ENCODE measurements at regions not wholly inside any gene's neighbourhood (a gene's known extent, or its start where the extent isn't known, plus 50 kb on each side); places are given as distances from the start of the nearest gene placed in this dataset.

DNA sequence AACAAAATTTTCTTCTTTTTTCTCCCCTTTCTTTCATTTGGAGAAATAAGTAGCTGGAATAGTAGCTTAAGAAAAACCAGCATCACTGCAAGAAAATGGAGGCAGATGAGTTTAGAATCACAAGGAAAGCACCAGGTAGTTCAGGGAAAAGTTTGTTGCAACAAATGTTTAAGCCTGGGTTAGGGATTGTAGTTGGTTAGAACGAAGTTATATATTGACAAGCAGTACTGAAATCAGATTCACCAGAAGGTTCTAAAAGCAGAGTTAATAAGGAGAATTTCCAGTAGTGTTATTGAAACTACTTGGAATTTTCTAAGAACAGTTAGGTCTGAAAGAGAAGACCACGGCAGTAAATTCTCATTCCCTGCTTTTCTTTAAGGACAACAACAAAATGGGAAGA, 70.2 kb downstream of the BMP2 start:
- no peak overlapping the region for H3K27ac ChIP-seq (ENCODE audit: low read depth in 1 of 2, low read length in 1 of 2)
- ATAC-seq (ENCODE audit: insufficient read depth, low FRiP score) (no peak), DNase-seq (no peak)
- H3K27me3 ChIP-seq (ENCODE audit: control insufficient read depth in 3 of 3, insufficient read depth in 3 of 3, low read length in 2 of 3) = peaks cover 0 to 5% (median 0%) of the 10 kb centered on the region in 3 donors
- no peaks in the 10 kb centered on the region for H3K36me3 ChIP-seq (ENCODE audit: control insufficient read depth in 4 of 4, insufficient read depth in 4 of 4, low read length in 4 of 4)
- H3K4me1 ChIP-seq (ENCODE audit: control insufficient read depth in 5 of 5, insufficient read depth in 5 of 5, low read length in 5 of 5) = peaks cover 0 to under 1% (median 0%) of the 10 kb centered on the region in 5 donors
- H3K4me3 ChIP-seq = no peak overlapping the region
- H3K9ac ChIP-seq (ENCODE audit: insufficient read depth in 1 of 2, low read length in 2 of 2) = no peak overlapping the region
- TF ChIP-seq, protein P1, sequence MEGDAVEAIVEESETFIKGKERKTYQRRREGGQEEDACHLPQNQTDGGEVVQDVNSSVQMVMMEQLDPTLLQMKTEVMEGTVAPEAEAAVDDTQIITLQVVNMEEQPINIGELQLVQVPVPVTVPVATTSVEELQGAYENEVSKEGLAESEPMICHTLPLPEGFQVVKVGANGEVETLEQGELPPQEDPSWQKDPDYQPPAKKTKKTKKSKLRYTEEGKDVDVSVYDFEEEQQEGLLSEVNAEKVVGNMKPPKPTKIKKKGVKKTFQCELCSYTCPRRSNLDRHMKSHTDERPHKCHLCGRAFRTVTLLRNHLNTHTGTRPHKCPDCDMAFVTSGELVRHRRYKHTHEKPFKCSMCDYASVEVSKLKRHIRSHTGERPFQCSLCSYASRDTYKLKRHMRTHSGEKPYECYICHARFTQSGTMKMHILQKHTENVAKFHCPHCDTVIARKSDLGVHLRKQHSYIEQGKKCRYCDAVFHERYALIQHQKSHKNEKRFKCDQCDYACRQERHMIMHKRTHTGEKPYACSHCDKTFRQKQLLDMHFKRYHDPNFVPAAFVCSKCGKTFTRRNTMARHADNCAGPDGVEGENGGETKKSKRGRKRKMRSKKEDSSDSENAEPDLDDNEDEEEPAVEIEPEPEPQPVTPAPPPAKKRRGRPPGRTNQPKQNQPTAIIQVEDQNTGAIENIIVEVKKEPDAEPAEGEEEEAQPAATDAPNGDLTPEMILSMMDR (IDR thresholded peaks at IDR 0.05; ENCODE audit: control extremely low read depth, extremely low read depth) = no peak
- 85 to 88% methylated on average over 2 of the region's 2 CpGs for WGBS, 2 donors
- H3K9me3 ChIP-seq (ENCODE audit: control insufficient read depth in 4 of 4, insufficient read depth in 3 of 4, low read length in 3 of 4) = no peaks in the 10 kb centered on the region

DNA sequence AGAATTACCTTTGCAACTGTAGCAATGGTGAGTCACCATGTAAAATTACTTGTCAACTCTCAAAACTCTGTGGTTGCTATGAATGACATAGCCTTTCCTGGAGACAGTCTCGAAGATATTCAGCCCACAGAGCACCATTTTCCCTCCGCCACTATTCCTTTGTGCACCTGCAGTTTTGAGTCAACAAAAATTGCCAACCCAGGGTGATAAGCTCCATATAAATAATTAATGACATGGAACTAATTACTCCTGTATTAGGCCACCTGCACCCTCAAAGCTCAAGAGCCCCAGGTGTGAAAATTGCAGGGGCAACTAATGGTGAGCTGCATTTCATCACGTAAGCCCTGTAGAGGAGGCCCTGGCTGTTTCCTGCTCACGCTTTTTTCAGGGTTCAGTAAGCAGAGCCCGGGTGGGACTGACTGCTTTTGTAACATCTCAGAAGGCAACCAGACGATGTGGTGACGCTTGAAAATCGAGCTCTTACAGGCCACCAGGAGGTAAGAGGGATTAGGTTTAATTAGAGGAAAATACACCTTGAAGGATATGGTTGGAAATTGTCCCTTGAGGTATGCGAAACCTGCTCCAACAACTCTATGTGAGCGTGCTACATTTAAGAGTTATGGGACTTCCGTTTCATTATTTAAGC, 70.8 kb downstream of the BMP2 start:
- TF ChIP-seq, protein P1 (IDR thresholded peaks at IDR 0.05; ENCODE audit: control extremely low read depth, extremely low read depth) = no peak
- Histone ChIP-seq H3K4me1 (ENCODE audit: control insufficient read depth in 5 of 5, insufficient read depth in 5 of 5, low read length in 5 of 5) (peaks cover 0 to 6% (median 0%) of the 10 kb centered on the region in 5 donors), H3K9ac (ENCODE audit: insufficient read depth in 1 of 2, low read length in 2 of 2) (no peak overlapping the region), H3K27ac (ENCODE audit: low read depth in 1 of 2, low read length in 1 of 2) (no peak overlapping the region), H3K27me3 (ENCODE audit: control insufficient read depth in 3 of 3, insufficient read depth in 3 of 3, low read length in 2 of 3) (peaks cover 0 to 5% (median 0%) of the 10 kb centered on the region in 3 donors), H3K4me3 (no peak overlapping the region), H3K36me3 (ENCODE audit: control insufficient read depth in 4 of 4, insufficient read depth in 4 of 4, low read length in 4 of 4) (no peaks in the 10 kb centered on the region), H3K9me3 (ENCODE audit: control insufficient read depth in 4 of 4, insufficient read depth in 3 of 4, low read length in 3 of 4) (no peaks in the 10 kb centered on the region)
- DNase-seq = no peak
- no peak for ATAC-seq (ENCODE audit: insufficient read depth, low FRiP score)
- 76 to 79% methylated on average over 11 of the region's 11 CpGs for WGBS, 2 donors

DNA sequence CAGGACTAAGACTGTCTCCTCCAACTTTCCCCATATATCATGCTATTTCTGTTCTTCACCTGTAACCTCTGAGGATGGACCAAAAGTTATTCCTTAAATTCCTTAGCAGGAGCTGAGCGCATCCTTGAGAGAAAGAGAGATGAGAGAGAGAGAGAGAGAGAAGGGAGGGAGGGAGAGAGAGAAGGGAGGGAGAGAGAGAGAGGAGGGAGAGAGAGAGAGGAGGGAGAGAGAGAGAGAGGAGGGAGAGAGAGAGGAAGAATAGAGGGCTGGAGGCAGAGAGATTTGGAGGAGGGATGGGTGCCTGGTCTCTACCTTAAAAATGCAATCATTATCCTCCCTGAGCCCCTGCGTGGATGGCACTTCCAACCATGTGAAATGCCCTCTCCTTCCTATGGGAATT, 73.6 kb downstream of the BMP2 start:
- TF ChIP-seq, protein P1 (IDR thresholded peaks at IDR 0.05; ENCODE audit: control extremely low read depth, extremely low read depth) = no peak
- Histone ChIP-seq H3K27me3 (ENCODE audit: control insufficient read depth in 3 of 3, insufficient read depth in 3 of 3, low read length in 2 of 3) (peaks cover 0 to 5% (median 0%) of the 10 kb centered on the region in 3 donors), H3K9ac (ENCODE audit: insufficient read depth in 1 of 2, low read length in 2 of 2) (no peak overlapping the region), H3K27ac (ENCODE audit: low read depth in 1 of 2, low read length in 1 of 2) (no peak overlapping the region), H3K36me3 (ENCODE audit: control insufficient read depth in 4 of 4, insufficient read depth in 4 of 4, low read length in 4 of 4) (no peaks in the 10 kb centered on the region), H3K9me3 (ENCODE audit: control insufficient read depth in 4 of 4, insufficient read depth in 3 of 4, low read length in 3 of 4) (no peaks in the 10 kb centered on the region), H3K4me3 (no peak overlapping the region), H3K4me1 (ENCODE audit: control insufficient read depth in 5 of 5, insufficient read depth in 5 of 5, low read length in 5 of 5) (peaks cover 0 to 9% (median 0%) of the 10 kb centered on the region in 5 donors)
- ATAC-seq (ENCODE audit: insufficient read depth, low FRiP score) (no peak), DNase-seq (no peak)
- WGBS, 2 donors = 92 to 97% methylated on average over 2 of the region's 2 CpGs

DNA sequence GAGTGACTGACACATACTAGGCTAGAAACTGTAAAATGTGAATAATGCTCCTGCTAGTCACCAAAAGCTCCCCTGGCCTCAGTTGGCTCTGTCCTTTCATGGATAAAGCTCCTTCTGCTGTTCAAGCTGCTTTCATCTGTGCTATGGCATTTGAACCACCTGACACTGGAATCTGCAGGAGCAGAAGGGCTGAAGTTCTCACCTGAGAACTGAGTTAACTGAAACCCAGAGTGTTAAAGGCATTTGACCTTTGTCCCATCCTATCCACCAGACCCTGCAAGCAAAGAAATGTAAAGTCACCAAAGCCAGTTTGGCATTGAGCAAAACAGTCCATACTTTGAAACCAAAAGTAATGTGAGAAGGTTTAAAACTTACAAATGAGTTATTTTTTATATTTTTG, 77.7 kb downstream of the BMP2 start:
- DNase-seq (no peak), ATAC-seq (ENCODE audit: insufficient read depth, low FRiP score) (no peak)
- peaks cover 0 to 9% (median 0%) of the 10 kb centered on the region in 5 donors for H3K4me1 ChIP-seq (ENCODE audit: control insufficient read depth in 5 of 5, insufficient read depth in 5 of 5, low read length in 5 of 5)
- H3K36me3 ChIP-seq (ENCODE audit: control insufficient read depth in 4 of 4, insufficient read depth in 4 of 4, low read length in 4 of 4) = no peaks in the 10 kb centered on the region
- no peak overlapping the region for H3K27ac ChIP-seq (ENCODE audit: low read depth in 1 of 2, low read length in 1 of 2)
- H3K9ac ChIP-seq (ENCODE audit: insufficient read depth in 1 of 2, low read length in 2 of 2) = no peak overlapping the region
- H3K27me3 ChIP-seq (ENCODE audit: control insufficient read depth in 3 of 3, insufficient read depth in 3 of 3, low read length in 2 of 3) = peaks cover 0 to 5% (median 0%) of the 10 kb centered on the region in 3 donors
- no peak overlapping the region for H3K4me3 ChIP-seq
- TF ChIP-seq, protein P1 (IDR thresholded peaks at IDR 0.05; ENCODE audit: control extremely low read depth, extremely low read depth) = no peak
- no peaks in the 10 kb centered on the region for H3K9me3 ChIP-seq (ENCODE audit: control insufficient read depth in 4 of 4, insufficient read depth in 3 of 4, low read length in 3 of 4)

Data from lung (tissue), 11 donors.